ENCODE measurements at regions not wholly inside any gene's neighbourhood (a gene's known extent, or its start where the extent isn't known, plus 50 kb on each side); places are given as distances from the start of the nearest gene placed in this dataset.

DNA sequence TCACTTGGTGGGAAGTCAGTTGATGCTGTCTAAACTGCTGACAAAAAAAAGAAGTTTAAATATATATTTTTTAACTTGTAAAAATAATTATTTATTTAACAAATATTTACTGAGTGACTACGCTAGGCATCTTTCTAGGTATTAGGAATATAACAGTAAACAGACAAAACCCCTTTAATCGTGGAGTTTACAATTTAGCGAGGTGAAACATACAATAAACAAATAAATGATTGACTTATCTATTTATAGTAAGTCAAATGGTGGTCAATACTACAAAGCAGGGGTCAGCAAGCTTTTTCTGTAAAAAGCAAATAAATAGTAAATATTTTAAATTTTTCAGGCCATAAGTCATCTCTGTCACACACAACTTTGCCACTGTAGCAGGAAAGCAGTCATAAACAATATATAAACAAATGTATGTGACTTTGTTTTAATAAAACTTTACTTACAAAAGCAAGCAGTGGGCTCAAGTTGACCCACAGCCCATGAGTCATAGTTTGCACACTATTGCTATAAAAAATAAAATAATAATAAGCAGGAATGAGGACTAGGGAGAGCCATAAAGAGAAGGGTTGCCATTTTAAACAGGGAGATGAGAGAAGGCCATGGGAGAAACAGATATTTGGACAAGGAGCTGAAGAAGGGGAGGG, 263.9 kb downstream of the PLPP3 start:
- TF ChIP-seq, protein P1, sequence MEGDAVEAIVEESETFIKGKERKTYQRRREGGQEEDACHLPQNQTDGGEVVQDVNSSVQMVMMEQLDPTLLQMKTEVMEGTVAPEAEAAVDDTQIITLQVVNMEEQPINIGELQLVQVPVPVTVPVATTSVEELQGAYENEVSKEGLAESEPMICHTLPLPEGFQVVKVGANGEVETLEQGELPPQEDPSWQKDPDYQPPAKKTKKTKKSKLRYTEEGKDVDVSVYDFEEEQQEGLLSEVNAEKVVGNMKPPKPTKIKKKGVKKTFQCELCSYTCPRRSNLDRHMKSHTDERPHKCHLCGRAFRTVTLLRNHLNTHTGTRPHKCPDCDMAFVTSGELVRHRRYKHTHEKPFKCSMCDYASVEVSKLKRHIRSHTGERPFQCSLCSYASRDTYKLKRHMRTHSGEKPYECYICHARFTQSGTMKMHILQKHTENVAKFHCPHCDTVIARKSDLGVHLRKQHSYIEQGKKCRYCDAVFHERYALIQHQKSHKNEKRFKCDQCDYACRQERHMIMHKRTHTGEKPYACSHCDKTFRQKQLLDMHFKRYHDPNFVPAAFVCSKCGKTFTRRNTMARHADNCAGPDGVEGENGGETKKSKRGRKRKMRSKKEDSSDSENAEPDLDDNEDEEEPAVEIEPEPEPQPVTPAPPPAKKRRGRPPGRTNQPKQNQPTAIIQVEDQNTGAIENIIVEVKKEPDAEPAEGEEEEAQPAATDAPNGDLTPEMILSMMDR (conservative IDR thresholded peaks at IDR 0.05 in 1 of 2, IDR thresholded peaks at IDR 0.05 in 1 of 2; ENCODE audit: extremely low read depth in 1 of 2, insufficient read depth in 1 of 2, low read depth in 1 of 2, low read length in 2 of 2): no peak
- TF ChIP-seq EZH2 (IDR thresholded peaks at IDR 0.05; ENCODE audit: borderline replicate concordance, low read length): no peak

Measured in mammary epithelial cell (primary cell).